ENCODE measurements at regions not wholly inside any gene's neighbourhood (a gene's known extent, or its start where the extent isn't known, plus 50 kb on each side); places are given as distances from the start of the nearest gene placed in this dataset.

GRCh38 chr2:11963966-11964365 lies 217.5 kb downstream of the LPIN1 start:
- H3K27me3 ChIP-seq (ENCODE audit: insufficient read depth, low read length) = peaks cover 7% of the 10 kb centered on the region
- H3K36me3 ChIP-seq (ENCODE audit: insufficient read depth, low read length) = no peaks in the 10 kb centered on the region
- H3K4me3 ChIP-seq (ENCODE audit: insufficient read depth, low read length) = no peak overlapping the region
- H3K4me1 ChIP-seq (ENCODE audit: insufficient read depth, low read length) = peaks cover 8% of the 10 kb centered on the region
- TF ChIP-seq, protein P1, sequence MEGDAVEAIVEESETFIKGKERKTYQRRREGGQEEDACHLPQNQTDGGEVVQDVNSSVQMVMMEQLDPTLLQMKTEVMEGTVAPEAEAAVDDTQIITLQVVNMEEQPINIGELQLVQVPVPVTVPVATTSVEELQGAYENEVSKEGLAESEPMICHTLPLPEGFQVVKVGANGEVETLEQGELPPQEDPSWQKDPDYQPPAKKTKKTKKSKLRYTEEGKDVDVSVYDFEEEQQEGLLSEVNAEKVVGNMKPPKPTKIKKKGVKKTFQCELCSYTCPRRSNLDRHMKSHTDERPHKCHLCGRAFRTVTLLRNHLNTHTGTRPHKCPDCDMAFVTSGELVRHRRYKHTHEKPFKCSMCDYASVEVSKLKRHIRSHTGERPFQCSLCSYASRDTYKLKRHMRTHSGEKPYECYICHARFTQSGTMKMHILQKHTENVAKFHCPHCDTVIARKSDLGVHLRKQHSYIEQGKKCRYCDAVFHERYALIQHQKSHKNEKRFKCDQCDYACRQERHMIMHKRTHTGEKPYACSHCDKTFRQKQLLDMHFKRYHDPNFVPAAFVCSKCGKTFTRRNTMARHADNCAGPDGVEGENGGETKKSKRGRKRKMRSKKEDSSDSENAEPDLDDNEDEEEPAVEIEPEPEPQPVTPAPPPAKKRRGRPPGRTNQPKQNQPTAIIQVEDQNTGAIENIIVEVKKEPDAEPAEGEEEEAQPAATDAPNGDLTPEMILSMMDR (IDR thresholded peaks at IDR 0.05; ENCODE audit: extremely low read depth, low read depth, low read length) = no peak
- no peak overlapping the region for H2AFZ ChIP-seq (ENCODE audit: low read length)
- H3K79me2 ChIP-seq (ENCODE audit: insufficient read depth, low read length) = no peaks in the 10 kb centered on the region
- H3K4me2 ChIP-seq (ENCODE audit: insufficient read depth, low read length) = no peak overlapping the region
- H3K9me3 ChIP-seq (ENCODE audit: low read depth, low read length) = no peaks in the 10 kb centered on the region
- no peak overlapping the region for H3K27ac ChIP-seq (ENCODE audit: low read depth, low read length)
- no peaks in the 10 kb centered on the region for H4K20me1 ChIP-seq (ENCODE audit: insufficient read depth, low read length)
- DNase-seq (ENCODE audit: insufficient read length, low spot score, missing footprints) = no peak

DNA sequence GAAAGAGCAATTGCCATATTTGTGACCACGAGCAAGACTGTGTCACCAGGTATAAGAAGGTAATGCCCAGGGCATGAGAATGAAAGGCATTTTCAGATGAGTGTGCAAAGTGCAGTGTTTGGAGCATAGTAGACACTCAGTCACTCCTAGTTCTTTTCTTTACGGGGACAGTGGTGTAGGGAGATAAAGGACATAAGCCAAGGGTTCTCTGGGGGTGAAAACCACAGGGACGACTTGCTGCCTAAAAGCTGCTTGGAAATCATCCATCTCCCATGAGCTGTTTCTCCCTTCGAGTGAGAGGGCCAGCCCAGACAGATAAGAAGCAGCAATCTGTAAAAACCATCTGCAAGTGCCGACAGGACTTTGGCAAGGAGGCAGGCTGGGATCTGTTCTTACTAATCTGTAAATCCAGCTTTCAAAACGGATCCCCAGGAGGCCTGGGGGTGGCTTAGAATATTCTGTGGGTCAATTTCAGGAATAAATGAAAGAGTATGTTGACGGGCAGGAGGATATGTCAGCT lies 221.6 kb downstream of the LPIN1 start:
- Histone ChIP-seq H3K79me2 (ENCODE audit: insufficient read depth, low read length) (no peaks in the 10 kb centered on the region), H3K4me2 (ENCODE audit: insufficient read depth, low read length) (peak overlapping the region; percentile 13), H3K27ac (ENCODE audit: low read depth, low read length) (no peak overlapping the region), H3K4me3 (ENCODE audit: insufficient read depth, low read length) (no peak overlapping the region), H2AFZ (ENCODE audit: low read length) (no peak overlapping the region), H3K9me3 (ENCODE audit: low read depth, low read length) (no peaks in the 10 kb centered on the region), H3K27me3 (ENCODE audit: insufficient read depth, low read length) (peaks cover 14% of the 10 kb centered on the region), H4K20me1 (ENCODE audit: insufficient read depth, low read length) (no peaks in the 10 kb centered on the region), H3K4me1 (ENCODE audit: insufficient read depth, low read length) (peaks cover 8% of the 10 kb centered on the region), H3K36me3 (ENCODE audit: insufficient read depth, low read length) (no peaks in the 10 kb centered on the region)
- no peak for DNase-seq (ENCODE audit: insufficient read length, low spot score, missing footprints)
- TF ChIP-seq, protein P1 (IDR thresholded peaks at IDR 0.05; ENCODE audit: extremely low read depth, low read depth, low read length) = no peak

DNA sequence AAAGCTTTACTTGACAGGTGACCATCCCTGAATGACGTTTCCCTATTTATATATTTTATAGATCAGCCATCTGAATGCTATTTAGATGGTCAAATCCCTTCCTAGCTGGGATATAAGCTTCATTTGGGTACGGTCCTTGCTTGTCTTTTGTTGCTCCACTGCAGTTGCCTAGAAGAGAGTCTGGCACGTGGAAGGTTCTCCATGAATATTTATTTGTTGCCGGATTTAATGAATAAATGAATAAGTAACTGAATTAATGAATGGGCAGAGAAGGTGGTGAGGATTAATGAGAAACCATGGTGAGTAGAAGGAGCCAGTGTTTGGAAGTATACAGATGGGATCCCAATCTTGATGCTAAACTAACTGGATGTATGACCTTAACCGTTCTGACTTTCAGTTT lies 222.1 kb downstream of the LPIN1 start:
- H3K36me3 ChIP-seq (ENCODE audit: insufficient read depth, low read length) = no peaks in the 10 kb centered on the region
- H3K4me1 ChIP-seq (ENCODE audit: insufficient read depth, low read length) = peaks cover 8% of the 10 kb centered on the region
- TF ChIP-seq, protein P1 (IDR thresholded peaks at IDR 0.05; ENCODE audit: extremely low read depth, low read depth, low read length) = no peak
- H3K27me3 ChIP-seq (ENCODE audit: insufficient read depth, low read length) = peaks cover 14% of the 10 kb centered on the region
- H3K9me3 ChIP-seq (ENCODE audit: low read depth, low read length) = peaks cover 1% of the 10 kb centered on the region
- H3K79me2 ChIP-seq (ENCODE audit: insufficient read depth, low read length) = no peaks in the 10 kb centered on the region
- H3K4me2 ChIP-seq (ENCODE audit: insufficient read depth, low read length) = peak overlapping the region; percentile 13
- H3K27ac ChIP-seq (ENCODE audit: low read depth, low read length) = no peak overlapping the region
- no peak overlapping the region for H2AFZ ChIP-seq (ENCODE audit: low read length)
- H4K20me1 ChIP-seq (ENCODE audit: insufficient read depth, low read length) = no peaks in the 10 kb centered on the region
- DNase-seq (ENCODE audit: insufficient read length, low spot score, missing footprints) = no peak
- H3K4me3 ChIP-seq (ENCODE audit: insufficient read depth, low read length) = no peak overlapping the region

DNA sequence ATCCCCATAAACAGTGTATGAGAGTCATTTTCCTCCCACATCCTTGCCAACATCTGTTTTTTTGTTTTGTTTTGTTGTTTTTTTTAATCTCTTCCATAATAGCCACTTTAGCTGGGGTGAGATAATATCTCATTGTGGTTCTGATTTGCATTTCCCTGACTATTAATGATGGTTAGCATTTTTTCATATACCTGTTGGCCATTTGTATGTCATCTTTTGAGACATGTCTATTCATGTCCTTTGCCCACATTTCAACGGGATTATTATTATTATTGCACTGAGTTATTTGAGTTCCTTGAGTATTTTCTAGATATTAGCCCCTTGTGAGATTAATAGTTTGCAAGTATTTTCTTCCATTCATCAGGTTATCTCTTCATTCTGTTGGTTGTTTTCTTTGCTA lies 223.3 kb downstream of the LPIN1 start:
- DNase-seq (ENCODE audit: insufficient read length, low spot score, missing footprints) = no peak
- Histone ChIP-seq H3K27ac (ENCODE audit: low read depth, low read length) (no peak overlapping the region), H3K4me2 (ENCODE audit: insufficient read depth, low read length) (no peak overlapping the region), H3K4me3 (ENCODE audit: insufficient read depth, low read length) (no peak overlapping the region), H3K79me2 (ENCODE audit: insufficient read depth, low read length) (no peaks in the 10 kb centered on the region), H2AFZ (ENCODE audit: low read length) (no peak overlapping the region), H3K36me3 (ENCODE audit: insufficient read depth, low read length) (no peaks in the 10 kb centered on the region), H4K20me1 (ENCODE audit: insufficient read depth, low read length) (no peaks in the 10 kb centered on the region), H3K27me3 (ENCODE audit: insufficient read depth, low read length) (peaks cover 14% of the 10 kb centered on the region), H3K4me1 (ENCODE audit: insufficient read depth, low read length) (peaks cover 8% of the 10 kb centered on the region), H3K9me3 (ENCODE audit: low read depth, low read length) (peaks cover 7% of the 10 kb centered on the region)
- TF ChIP-seq, protein P1 (IDR thresholded peaks at IDR 0.05; ENCODE audit: extremely low read depth, low read depth, low read length) = no peak
